ENCODE measurements at regions not wholly inside any gene's neighbourhood (a gene's known extent, or its start where the extent isn't known, plus 50 kb on each side); places are given as distances from the start of the nearest gene placed in this dataset.

- CTCF ChIA-PET (ENCODE audit: low intra/inter-chr PET ratio, low total read pairs), result no interaction called here
- 29% methylated on average over 3 of the region's 3 CpGs for WGBS (ENCODE audit: low lambda C conversion rate)
- POLR2A ChIA-PET, result no interaction called here
- no TSS peak for BruUV-seq (replicated peaks)
- H3K36me3 ChIP-seq (replicated peaks in 1 of 2; ENCODE audit: control insufficient read depth in 1 of 2, insufficient read depth in 2 of 2, low read length in 2 of 2), result no peaks in the 10 kb centered on the region
- H3K27me3 ChIP-seq (ENCODE audit: control insufficient read depth in 1 of 2, insufficient read depth in 2 of 2, low read length in 2 of 2), result no peaks in the 10 kb centered on the region
- H3K4me3 ChIP-seq (replicated peaks in 1 of 3; ENCODE audit: insufficient read depth in 1 of 3, low read depth in 2 of 3, low read length in 3 of 3), result no peak overlapping the region
- H3K4me2 ChIP-seq (ENCODE audit: low read depth, low read length), result no peak overlapping the region
- FAIRE-seq (no peak), DNase-seq (ENCODE audit: low spot score) (no peak), ATAC-seq (no peak)
- H2AFZ ChIP-seq (ENCODE audit: low read length), result no peak overlapping the region
- H3K9me3 ChIP-seq (ENCODE audit: low read length), result no peaks in the 10 kb centered on the region
- H3K4me1 ChIP-seq (ENCODE audit: insufficient read depth, low read length), result no peaks in the 10 kb centered on the region
- no peaks in the 10 kb centered on the region for H4K20me1 ChIP-seq (ENCODE audit: insufficient read depth, low read length)
- in situ Hi-C loops (cut with HindIII; ENCODE audit: extremely low pct_ligation_motif_present, low pct_unique_long_range_greater_than_20kb), result loop anchor here (5.0 kb wide), 1 partner anchor 330 kb away; no protein-coding TSS in a partner anchor
- no peak overlapping the region for H3K9ac ChIP-seq (ENCODE audit: insufficient read depth, low read depth, low read length)
- no peaks in the 10 kb centered on the region for H3K79me2 ChIP-seq (ENCODE audit: insufficient read depth, low read length)
- TF ChIP-seq MTA1 (CRISPR knock-in tag; IDR thresholded peaks at IDR 0.05; ENCODE audit: borderline replicate concordance) (no peak), XRCC5 (optimal IDR thresholded peaks at IDR 0.05; ENCODE audit: low read length) (no peak), DMAP1 (CRISPR knock-in tag; IDR thresholded peaks at IDR 0.05) (no peak), RORA (CRISPR knock-in tag; IDR thresholded peaks at IDR 0.05) (no peak), HMG20B (CRISPR knock-in tag; conservative IDR thresholded peaks at IDR 0.05) (no peak)
- no peak overlapping the region for H3K27ac ChIP-seq (ENCODE audit: extremely low read length, insufficient read depth, low read length)
- intact Hi-C loops (cut with micrococcal nuclease; ENCODE audit: unreplicated experiment), result loop anchor here (2.0 kb wide), 1 partner anchor 129 kb away; no protein-coding TSS in a partner anchor
Observed at GRCh38 chr1:115467790-115468189, 129.7 kb upstream of the NGF start.

- no peaks in the 10 kb centered on the region for H3K4me1 ChIP-seq (ENCODE audit: insufficient read depth, low read length)
- POLR2A ChIA-PET, result no interaction called here
- intact Hi-C loops (cut with micrococcal nuclease; ENCODE audit: unreplicated experiment), result no loop called here
Observed at GRCh38 chr1:115467196-115467595, 129.1 kb upstream of the NGF start.

More at GRCh38 chr1:115467196-115467595, 129.1 kb upstream of the NGF start:
- BruUV-seq (replicated peaks), result no TSS peak
- H3K4me3 ChIP-seq (replicated peaks in 1 of 3; ENCODE audit: insufficient read depth in 1 of 3, low read depth in 2 of 3, low read length in 3 of 3), result no peak overlapping the region
- no peak for ATAC-seq
- no peak overlapping the region for H2AFZ ChIP-seq (ENCODE audit: low read length)
- 32% methylated on average over 4 of the region's 4 CpGs for WGBS (ENCODE audit: low lambda C conversion rate)
- no peaks in the 10 kb centered on the region for H3K27me3 ChIP-seq (ENCODE audit: control insufficient read depth in 1 of 2, insufficient read depth in 2 of 2, low read length in 2 of 2)
- H3K36me3 ChIP-seq (replicated peaks in 1 of 2; ENCODE audit: control insufficient read depth in 1 of 2, insufficient read depth in 2 of 2, low read length in 2 of 2), result no peaks in the 10 kb centered on the region
- in situ Hi-C loops (cut with HindIII; ENCODE audit: extremely low pct_ligation_motif_present, low pct_unique_long_range_greater_than_20kb), result loop anchor here (5.0 kb wide), 1 partner anchor 330 kb away; no protein-coding TSS in a partner anchor
- no peak overlapping the region for H3K27ac ChIP-seq (ENCODE audit: extremely low read length, insufficient read depth, low read length)
- CTCF ChIA-PET (ENCODE audit: low intra/inter-chr PET ratio, low total read pairs), result no interaction called here
- TF ChIP-seq RNF2 (conservative IDR thresholded peaks at IDR 0.05; ENCODE audit: low read depth), result no peak
- DNase-seq (ENCODE audit: low spot score), result no peak
- H3K9me3 ChIP-seq (ENCODE audit: low read length), result no peaks in the 10 kb centered on the region
- no peaks in the 10 kb centered on the region for H4K20me1 ChIP-seq (ENCODE audit: insufficient read depth, low read length)
- no peak for FAIRE-seq
- H3K4me2 ChIP-seq (ENCODE audit: low read depth, low read length), result no peak overlapping the region
- H3K9ac ChIP-seq (ENCODE audit: insufficient read depth, low read depth, low read length), result no peak overlapping the region
- H3K79me2 ChIP-seq (ENCODE audit: insufficient read depth, low read length), result no peaks in the 10 kb centered on the region

Data from HepG2 (cell line).